ENCODE measurements at regions not wholly inside any gene's neighbourhood (a gene's known extent, or its start where the extent isn't known, plus 50 kb on each side); places are given as distances from the start of the nearest gene placed in this dataset.

DNA sequence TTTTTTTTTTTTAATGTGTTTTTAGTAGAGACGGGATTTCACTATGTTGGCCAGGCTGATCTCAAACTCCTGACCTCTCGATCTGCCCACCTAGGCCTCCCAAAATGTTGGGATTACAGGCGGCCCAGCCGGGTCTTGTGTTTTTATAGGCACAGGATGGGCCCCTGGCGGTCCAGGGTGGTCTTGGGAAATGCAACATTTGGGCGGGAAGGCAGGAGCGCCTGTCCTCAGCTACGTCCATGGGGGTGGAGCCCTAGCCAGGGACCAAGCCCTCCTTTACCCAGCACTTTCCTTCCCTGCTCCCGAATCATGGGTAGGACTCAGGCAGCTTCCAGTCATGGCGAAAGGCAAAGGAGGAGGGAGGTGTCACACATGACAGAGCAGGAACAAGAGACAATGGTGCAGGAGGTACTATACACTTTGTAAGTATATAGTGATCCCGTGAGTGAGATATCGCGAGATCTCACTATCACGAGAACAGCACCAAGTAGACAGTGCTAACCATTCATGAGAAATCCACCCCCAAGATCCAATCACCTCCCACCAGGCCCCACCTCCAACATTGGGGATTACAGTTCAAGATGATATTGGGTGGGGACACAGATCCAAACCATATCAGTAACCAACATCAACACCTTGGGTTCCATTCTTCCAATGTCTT is 226.7 kb upstream of the WSCD1 start:
- POLR2A ChIA-PET: no interaction called here
- H3K4me3 Mint-ChIP-seq: no peak overlapping the region
- peaks cover 2 to 12% (median 7%) of the 10 kb centered on the region in 5 donors for H3K27me3 Mint-ChIP-seq
- H3K4me1 Mint-ChIP-seq: peaks cover 0 to 2% (median 0%) of the 10 kb centered on the region in 4 donors
- no peak for ATAC-seq
- no peak for DNase-seq
- H3K36me3 Mint-ChIP-seq: peaks cover 0 to 1% (median 0%) of the 10 kb centered on the region in 3 donors
- H3K27ac Mint-ChIP-seq: no peak overlapping the region
- H3K9me3 Mint-ChIP-seq: no peaks in the 10 kb centered on the region

- Mint-ChIP-seq H3K36me3 (peaks cover 0 to 3% (median 0%) of the 10 kb centered on the region in 3 donors), H3K27me3 (peaks cover 2 to 15% (median 9%) of the 10 kb centered on the region in 5 donors), H3K4me1 (no peaks in the 10 kb centered on the region), H3K4me3 (no peak overlapping the region), H3K9me3 (no peaks in the 10 kb centered on the region), H3K27ac (no peak overlapping the region)
- ATAC-seq (no peak), DNase-seq (no peak)
- POLR2A ChIA-PET: no interaction called here
Observed at GRCh38 chr17:5846001-5846400, 224.2 kb upstream of the WSCD1 start.

GRCh38 chr17:5854871-5855554 is 215.2 kb upstream of the WSCD1 start:
- POLR2A ChIA-PET: no interaction called here
- DNase-seq (no peak), ATAC-seq (no peak)
- Mint-ChIP-seq H3K9me3 (peaks cover 0 to 3% (median 0%) of the 10 kb centered on the region in 9 donors), H3K36me3 (no peaks in the 10 kb centered on the region), H3K4me3 (no peak overlapping the region), H3K27ac (no peak overlapping the region), H3K27me3 (peaks cover 0 to 17% (median 4%) of the 10 kb centered on the region in 5 donors), H3K4me1 (no peaks in the 10 kb centered on the region)

GRCh38 chr17:5861246-5861645 is 208.9 kb upstream of the WSCD1 start:
- peaks cover 0 to 30% (median 9%) of the 10 kb centered on the region in 5 donors for H3K27me3 Mint-ChIP-seq
- ATAC-seq (no peak), DNase-seq (no peak)
- H3K4me3 Mint-ChIP-seq: no peak overlapping the region
- H3K27ac Mint-ChIP-seq: no peak overlapping the region
- no peaks in the 10 kb centered on the region for H3K4me1 Mint-ChIP-seq
- H3K36me3 Mint-ChIP-seq: no peaks in the 10 kb centered on the region
- no peaks in the 10 kb centered on the region for H3K9me3 Mint-ChIP-seq
- POLR2A ChIA-PET: no interaction called here

- Mint-ChIP-seq H3K27ac (no peak overlapping the region), H3K9me3 (no peaks in the 10 kb centered on the region), H3K36me3 (no peaks in the 10 kb centered on the region), H3K4me1 (peaks cover 0 to under 1% (median 0%) of the 10 kb centered on the region in 4 donors), H3K4me3 (no peak overlapping the region), H3K27me3 (peaks cover 4 to 25% (median 9%) of the 10 kb centered on the region in 5 donors)
- ATAC-seq: no peak
- DNase-seq: no peak
- POLR2A ChIA-PET: no interaction called here
Observed at GRCh38 chr17:5861854-5862253, 208.3 kb upstream of the WSCD1 start.

DNA sequence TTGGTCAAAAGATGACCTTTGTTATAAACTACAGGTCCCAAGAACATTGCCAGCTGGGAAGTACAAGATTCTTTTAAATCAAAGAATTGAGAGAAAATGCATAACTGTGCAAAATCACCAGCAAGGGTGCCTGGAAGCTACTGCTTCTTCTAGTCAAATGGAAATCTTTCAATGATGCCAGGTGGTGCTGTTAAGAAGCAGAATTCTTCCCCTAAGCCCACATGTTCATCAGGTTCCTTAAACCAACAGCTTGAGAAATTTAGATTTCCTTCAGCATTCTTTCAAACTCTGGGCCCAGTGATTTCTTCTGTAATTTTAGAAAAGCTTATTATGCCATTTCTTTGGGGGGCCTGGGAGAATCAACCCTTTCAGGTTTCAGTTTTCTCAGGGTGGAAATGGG is 207.8 kb upstream of the WSCD1 start:
- Mint-ChIP-seq H3K9me3 (no peaks in the 10 kb centered on the region), H3K27ac (no peak overlapping the region), H3K4me1 (peaks cover 0 to 2% (median 0%) of the 10 kb centered on the region in 4 donors), H3K27me3 (peaks cover 4 to 21% (median 9%) of the 10 kb centered on the region in 5 donors), H3K36me3 (no peaks in the 10 kb centered on the region), H3K4me3 (no peak overlapping the region)
- no peak for DNase-seq
- no peak for ATAC-seq
- POLR2A ChIA-PET: no interaction called here

DNA sequence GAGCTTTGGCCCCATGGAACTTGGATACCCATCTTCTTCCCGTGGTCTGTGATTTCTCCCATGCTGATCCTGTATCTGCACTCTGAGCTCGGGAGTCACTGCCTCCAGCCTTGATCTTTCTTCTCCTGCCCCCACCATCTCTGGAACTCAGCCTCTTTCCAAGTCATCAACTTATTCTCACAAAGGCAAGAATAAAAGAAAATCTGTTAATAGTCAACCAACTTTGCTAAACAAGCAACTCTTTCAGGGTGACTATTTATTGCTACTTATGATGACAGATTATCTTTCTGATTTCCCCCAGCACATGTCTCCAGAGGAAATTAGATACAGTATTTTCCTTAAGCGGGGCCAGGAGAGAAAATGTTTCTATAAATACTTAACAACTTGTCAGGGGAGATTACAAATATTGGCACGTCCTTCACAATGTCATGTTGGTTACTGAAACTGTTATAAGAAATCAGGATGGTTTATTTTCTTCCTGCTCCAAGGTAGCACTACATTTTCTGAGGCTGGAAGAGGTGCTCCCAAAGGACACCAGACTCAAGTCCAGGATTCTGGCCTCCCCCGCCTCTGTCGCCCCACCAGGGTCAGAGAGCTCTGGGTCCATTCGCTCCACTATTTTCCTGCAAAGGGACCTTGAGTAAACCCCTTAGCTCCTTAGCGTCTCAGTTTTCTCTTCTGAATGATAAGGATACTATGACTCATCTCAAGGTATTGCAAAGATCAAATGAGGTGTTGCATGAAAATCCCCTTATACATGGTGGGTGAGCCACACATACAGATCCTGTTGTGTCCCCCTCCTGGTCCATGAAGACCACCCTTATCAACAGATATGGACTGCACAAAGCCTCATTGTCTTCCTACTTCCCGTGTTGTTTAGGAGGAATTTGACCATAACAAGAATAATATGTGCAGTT is 205.2 kb upstream of the WSCD1 start:
- DNase-seq: no peak
- H3K27me3 Mint-ChIP-seq: peaks cover 2 to 18% (median 7%) of the 10 kb centered on the region in 5 donors
- H3K4me3 Mint-ChIP-seq: no peak overlapping the region
- peaks cover 0 to 2% (median 0%) of the 10 kb centered on the region in 4 donors for H3K4me1 Mint-ChIP-seq
- H3K36me3 Mint-ChIP-seq: no peaks in the 10 kb centered on the region
- no peaks in the 10 kb centered on the region for H3K9me3 Mint-ChIP-seq
- no peak for ATAC-seq
- H3K27ac Mint-ChIP-seq: no peak overlapping the region
- POLR2A ChIA-PET: no interaction called here

GRCh38 chr17:5866978-5867377 is 203.2 kb upstream of the WSCD1 start:
- Mint-ChIP-seq H3K4me3 (no peak overlapping the region), H3K27me3 (peaks cover 6 to 22% (median 7%) of the 10 kb centered on the region in 5 donors), H3K4me1 (peaks cover 0 to 2% (median 0%) of the 10 kb centered on the region in 4 donors), H3K27ac (no peak overlapping the region), H3K36me3 (no peaks in the 10 kb centered on the region), H3K9me3 (no peaks in the 10 kb centered on the region)
- ATAC-seq (no peak), DNase-seq (no peak)
- POLR2A ChIA-PET: no interaction called here

GRCh38 chr17:5869041-5869745 is 201.0 kb upstream of the WSCD1 start:
- ATAC-seq (no peak), DNase-seq (no peak)
- H3K4me3 Mint-ChIP-seq: no peak overlapping the region
- no peaks in the 10 kb centered on the region for H3K36me3 Mint-ChIP-seq
- H3K9me3 Mint-ChIP-seq: no peaks in the 10 kb centered on the region
- POLR2A ChIA-PET: no interaction called here
- no peak overlapping the region for H3K27ac Mint-ChIP-seq
- H3K4me1 Mint-ChIP-seq: peaks cover 0 to 7% (median 5%) of the 10 kb centered on the region in 4 donors
- H3K27me3 Mint-ChIP-seq: peaks cover 5 to 14% (median 8%) of the 10 kb centered on the region in 5 donors

DNA sequence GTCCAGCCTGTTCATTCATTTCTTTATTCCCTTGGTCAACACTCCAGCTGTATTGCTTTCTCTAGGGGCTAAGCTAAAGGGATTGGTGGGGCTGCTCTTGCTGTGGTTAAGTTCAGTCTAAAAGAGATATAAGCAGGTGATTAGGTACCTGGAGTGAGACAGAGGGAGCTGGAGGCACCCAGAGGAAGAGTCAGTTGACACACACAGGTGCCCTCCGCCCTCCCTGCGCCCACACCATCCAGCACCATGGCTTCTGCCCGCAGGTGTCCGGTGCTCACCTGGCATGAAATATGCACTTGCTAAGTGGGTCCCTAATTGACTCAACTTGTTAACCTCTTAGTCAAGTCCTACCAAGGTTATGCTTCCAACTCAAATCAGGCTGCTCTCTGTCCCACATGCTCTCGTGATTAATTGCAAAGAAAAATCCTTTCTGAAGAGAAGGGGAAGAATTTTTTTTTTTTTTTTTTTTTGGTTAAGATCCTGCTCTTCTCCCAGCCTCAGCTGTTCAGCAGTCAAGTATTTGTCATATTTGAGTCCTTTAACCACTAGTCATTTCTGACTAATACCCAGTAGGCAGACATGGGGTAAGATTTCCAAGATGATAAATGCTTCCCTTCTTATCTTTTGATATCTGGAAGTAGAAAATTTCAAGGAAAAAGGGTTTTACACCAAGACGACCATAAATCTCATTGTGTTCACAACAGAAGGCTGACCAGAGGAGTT is 199.8 kb upstream of the WSCD1 start:
- Mint-ChIP-seq H3K27ac (no peak overlapping the region), H3K27me3 (peaks cover 6 to 25% (median 8%) of the 10 kb centered on the region in 5 donors), H3K36me3 (no peaks in the 10 kb centered on the region), H3K4me1 (peaks cover 0 to 7% (median 5%) of the 10 kb centered on the region in 4 donors), H3K9me3 (no peaks in the 10 kb centered on the region), H3K4me3 (no peak overlapping the region)
- POLR2A ChIA-PET: no interaction called here
- DNase-seq: no peak
- no peak for ATAC-seq

GRCh38 chr17:5871666-5872065 is 198.5 kb upstream of the WSCD1 start:
- H3K4me3 Mint-ChIP-seq: no peak overlapping the region
- no peaks in the 10 kb centered on the region for H3K36me3 Mint-ChIP-seq
- POLR2A ChIA-PET: no interaction called here
- H3K9me3 Mint-ChIP-seq: no peaks in the 10 kb centered on the region
- no peak overlapping the region for H3K27ac Mint-ChIP-seq
- H3K27me3 Mint-ChIP-seq: peaks cover 5 to 34% (median 12%) of the 10 kb centered on the region in 5 donors
- ATAC-seq (no peak), DNase-seq (no peak)
- H3K4me1 Mint-ChIP-seq: peaks cover 0 to 7% (median 5%) of the 10 kb centered on the region in 4 donors

- POLR2A ChIA-PET: no interaction called here
- Mint-ChIP-seq H3K4me3 (no peak overlapping the region), H3K27ac (no peak overlapping the region), H3K27me3 (peaks cover 7 to 43% (median 20%) of the 10 kb centered on the region in 5 donors), H3K36me3 (no peaks in the 10 kb centered on the region), H3K9me3 (no peaks in the 10 kb centered on the region), H3K4me1 (peaks cover 0 to 7% (median 4%) of the 10 kb centered on the region in 4 donors)
- no peak for DNase-seq
- ATAC-seq: no peak
Observed at GRCh38 chr17:5872831-5873230, 197.3 kb upstream of the WSCD1 start.

All from naive thymus-derived CD8-positive, alpha-beta T cell (primary cell).